Posterior vena cava (tissue), 2 donors: ENCODE measurements at regions not wholly inside any gene's neighbourhood (a gene's known extent, or its start where the extent isn't known, plus 50 kb on each side); places are given as distances from the start of the nearest gene placed in this dataset.
"Not testable (repeated sequence)": the region's sequence is repeated elsewhere in the genome, so short reads cannot be mapped to it uniquely, and the experiment has no call there.

Experiments
- DNase-seq: peaks from one replicate; pipeline ENCODE4 v3.0.0-alpha.2; 2020; ENCODE audit warnings: low spot score
- intact Hi-C, 2 donors: fragments of 100-400 bp; cut with DNase I; formaldehyde crosslinking; loops; one replicate each; pipeline versions ENCODE4 v1.14.1 to v1.14.2; 2022 to 2023
- donor health status: DM: yes; HTN: yes; CAD: no.
- donor health status: DM: yes; HTN: yes; CAD: no.

DNA sequence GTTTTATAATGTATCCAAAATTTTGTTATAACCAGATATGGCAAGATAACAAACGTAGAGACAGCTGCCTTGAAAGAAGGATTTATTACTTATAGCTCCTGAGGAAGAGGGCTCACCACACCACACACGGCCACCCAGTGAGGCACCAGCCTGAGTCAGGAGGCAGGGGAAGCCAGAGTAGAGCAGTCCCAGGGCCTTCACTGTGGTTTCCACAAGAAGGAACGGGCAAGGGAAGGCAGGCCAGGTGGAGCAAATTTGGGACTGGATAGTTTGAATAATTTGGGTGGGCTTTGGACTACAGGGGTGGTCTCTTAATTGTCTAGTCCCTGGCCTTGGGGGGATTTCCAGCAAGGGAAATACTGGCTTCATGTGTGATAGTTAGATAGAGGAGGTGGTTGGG is 72.5 kb downstream of the RRAGC start:
- no peak for DNase-seq
- intact Hi-C loops: no loop called here

DNA sequence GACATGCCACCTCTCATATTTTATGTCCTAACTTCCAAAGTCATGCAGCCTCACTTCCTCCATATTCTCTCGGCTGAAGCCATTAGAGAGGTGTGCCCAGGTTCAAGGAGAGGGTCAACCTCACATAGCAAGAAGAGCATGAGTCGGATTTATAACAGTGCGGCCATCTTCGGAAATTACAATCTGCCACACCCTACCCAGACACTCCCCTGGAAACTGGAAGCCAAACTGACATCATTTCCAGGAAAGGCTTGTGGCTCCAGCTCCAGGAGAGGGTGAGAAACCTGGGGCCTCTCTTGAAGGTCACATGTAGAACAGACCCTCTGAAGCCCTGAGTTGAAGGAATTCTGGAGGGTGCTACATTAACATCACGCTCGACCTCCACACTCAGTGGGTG is 73.5 kb downstream of the RRAGC start:
- DNase-seq: no peak
- intact Hi-C loops: no loop called here

DNA sequence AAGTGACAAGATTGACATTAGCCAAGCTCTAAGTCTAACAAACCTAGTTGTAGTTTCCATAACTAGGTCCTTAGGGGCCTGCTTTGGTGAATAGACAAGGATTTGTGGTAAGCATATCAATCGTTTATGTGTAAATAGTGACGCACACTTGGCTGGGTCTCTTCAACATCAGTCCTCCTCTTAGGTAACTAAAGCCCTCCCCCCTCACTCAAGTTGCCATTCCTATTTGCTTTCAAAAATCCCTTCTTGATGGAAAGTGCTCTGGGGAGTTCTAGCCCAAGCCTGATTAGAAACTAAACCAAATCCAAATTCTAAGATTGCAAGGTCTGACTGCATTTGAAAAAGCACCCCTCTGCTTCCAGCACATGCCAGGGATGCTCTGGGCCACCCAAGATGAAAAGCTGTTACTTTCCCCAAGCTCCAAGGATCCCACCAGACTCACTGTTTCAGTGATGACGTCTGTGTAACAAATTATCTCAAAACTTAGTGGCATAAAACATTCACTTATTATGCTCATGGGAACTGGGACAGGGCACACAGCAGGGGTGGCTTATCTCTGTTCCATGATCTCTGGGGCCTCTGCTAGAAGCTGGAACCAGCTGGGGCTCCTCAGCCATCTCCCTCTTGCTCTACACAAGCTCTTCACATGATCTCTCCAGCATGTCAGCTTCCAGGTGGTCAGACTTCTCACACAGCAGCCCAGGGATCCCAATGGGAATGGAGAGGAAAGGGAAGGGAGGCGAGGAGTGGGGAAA is 74.1 kb downstream of the RRAGC start:
- no peak for DNase-seq
- intact Hi-C loops: no loop called here

DNA sequence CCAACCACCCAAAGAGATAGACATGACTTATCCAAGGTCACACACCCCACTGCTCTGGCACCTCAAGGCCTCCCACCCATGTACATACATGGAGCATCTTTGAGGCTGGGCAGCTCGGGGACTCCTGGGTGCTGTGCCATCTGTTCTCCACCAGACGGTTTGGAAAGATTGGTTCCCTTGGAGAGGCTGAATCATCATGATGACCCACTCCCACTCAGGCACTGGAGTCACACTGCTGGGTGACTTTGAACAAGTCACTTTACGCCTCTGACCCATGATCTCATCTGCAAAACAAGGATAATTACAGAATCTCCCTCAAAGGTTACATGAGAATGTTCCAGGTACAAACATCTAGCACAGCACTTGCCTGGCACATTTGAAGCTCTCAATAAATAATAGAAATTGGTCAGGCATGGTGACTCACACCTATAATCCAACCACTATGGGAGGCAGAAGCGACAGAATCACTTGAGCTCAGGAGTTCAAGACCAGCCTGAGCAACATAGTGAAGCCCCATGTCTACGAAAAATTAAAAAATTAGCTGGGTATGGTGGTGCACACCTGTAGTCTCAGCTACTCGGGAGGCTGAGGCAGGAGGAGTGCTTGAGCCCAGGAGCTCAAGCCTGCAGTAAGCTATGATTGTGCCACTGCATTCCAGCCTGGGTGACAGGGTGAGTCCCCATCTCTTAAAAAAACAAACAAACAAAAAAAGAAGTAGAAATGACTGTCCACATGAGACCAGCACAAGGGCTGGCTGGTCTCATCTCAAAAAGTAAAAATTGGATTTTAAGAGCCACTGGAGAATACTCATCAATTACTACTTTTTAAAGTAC is 74.9 kb downstream of the RRAGC start:
- intact Hi-C loops: no loop called here
- no peak for DNase-seq

DNA sequence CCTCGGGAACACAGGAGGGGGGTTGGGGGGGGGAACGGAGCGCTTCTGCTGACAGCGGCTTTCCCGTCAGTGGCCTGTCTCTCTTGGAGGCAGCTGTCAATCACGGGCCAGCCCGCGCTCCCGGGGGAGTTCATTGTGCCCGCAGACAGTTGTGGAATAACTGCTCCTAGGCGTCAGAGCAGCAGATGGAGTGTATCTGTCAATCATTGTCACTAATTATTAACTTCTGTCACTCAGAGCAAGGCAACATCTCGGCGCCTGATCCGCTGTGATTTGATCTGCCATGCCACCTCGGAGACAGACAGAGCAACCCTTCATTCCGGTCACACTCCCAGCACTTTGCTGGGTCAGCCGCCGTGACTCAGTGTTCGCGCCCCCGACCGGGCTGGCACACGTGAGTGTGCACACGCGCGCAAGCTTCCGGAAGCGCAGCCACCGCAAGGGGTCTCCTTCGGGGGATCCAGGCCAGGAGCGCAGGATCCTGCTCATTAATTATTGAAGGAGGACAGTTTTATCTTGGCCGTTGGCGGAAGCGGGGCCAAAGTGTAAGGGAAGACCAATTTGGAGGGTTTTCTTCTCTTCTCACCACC is 75.8 kb downstream of the RRAGC start:
- DNase-seq: no peak
- intact Hi-C loops: no loop called here

DNA sequence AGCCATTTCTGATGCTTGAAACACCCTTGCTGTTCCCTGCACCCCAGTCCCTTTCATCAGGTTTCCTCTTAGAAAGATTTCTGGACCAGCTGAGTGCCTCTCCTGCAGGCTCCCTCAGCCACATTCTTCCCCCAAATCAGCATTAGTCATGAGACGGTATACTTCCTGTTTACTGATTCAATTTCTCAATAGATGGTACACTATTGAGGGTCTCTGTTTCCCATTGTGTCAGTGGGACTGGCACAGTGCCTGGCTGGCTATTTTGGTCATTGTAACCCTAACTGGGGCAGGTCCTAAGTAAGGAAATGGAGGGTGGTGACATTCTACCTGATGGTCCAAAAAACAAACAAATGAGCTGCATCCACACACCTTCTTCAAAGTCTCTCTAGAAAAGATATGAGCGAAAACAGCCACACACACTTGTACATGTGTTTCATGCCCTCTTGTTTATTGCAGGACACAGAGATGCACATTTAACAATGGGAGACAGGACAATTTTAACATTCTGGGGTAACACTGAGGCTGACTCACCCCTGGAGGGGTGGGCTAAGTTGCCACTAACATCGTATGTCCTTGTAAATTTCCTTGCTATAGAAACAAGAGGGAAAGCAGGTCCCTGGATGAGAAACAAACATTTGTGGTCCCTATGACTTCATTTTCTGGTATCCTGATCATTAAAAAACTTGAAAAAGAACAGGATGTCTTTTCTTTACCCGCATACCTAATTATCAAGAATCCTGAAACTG is 77.5 kb downstream of the RRAGC start:
- intact Hi-C loops: no loop called here
- no peak for DNase-seq

DNA sequence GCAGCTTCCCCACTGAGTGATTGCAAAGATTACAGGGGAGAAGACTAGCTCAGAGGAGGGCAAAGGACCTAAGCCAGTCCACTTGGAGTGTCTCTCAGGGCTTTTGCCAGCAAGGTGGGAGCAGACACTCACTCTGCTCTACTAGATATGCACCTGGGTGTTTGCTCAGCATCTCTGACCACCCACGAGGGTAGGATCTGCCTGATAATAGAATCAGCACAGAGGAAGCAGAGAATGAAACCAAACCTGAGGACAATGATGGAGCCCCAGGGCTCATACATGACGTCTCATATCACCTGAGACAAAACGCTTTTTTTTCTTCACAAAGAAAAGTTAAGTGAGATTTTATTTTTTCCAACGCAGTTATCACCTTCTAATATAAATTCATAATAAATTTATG is 79.4 kb downstream of the RRAGC start:
- intact Hi-C loops: no loop called here
- no peak for DNase-seq

DNA sequence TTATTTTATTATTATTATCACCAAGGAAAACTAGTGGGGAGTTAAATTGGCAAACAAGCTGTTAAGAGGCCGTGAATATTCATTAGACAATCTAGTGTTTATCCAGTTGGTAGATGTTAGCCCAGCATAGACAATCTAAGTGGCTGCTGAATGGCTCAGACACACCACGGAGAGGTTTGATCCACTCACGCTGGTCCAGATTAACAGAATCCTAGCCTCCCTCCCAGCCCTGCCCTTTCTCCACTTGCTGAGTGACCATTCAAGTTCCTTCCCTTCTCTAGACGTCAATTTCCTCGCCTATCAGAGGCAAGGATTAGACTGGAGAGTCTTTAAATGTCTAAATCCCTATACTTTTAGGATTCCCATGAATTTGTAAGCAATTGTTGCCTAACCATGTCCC is 80.1 kb downstream of the RRAGC start:
- DNase-seq: no peak
- intact Hi-C loops: no loop called here

DNA sequence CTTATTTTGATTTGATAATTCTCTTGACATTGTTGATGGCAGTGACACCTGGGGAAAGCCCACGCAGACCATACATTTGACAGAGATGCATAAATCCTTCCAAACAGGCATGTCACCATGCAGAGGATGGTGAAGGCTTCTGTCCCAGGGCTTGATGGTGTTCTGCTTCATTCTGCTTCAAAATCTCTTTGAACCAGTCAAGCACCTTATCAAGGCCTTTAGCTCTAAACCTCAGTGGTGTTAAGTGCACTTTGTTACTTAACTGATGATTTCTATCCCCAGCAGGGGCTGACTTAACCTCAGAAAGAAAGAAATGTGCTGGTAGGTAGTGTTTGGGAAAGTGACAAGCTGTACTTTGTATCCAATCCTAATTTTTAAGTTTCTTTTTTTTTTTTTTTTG is 81.1 kb downstream of the RRAGC start:
- DNase-seq: no peak
- intact Hi-C loops: no loop called here

DNA sequence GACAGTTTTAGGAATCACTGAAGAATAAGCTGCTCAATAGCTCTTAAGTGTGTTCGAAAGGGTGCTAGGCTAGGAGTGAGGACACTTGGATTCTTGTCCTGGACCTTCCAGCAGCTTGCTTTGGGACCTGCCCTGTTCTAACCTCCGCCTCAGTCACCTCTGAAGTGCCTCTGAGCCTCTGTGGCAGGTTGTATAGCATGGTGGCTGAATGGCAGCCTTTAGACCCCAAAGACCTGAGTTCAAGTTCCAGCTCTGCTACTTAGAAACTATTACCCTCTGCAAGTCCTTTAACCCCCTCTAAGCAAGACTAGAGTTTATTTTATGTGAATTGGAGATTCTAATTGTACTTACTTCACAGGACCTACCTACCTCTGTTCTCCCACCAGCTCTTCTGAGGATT is 81.5 kb downstream of the RRAGC start:
- DNase-seq: no peak
- intact Hi-C loops: no loop called here

DNA sequence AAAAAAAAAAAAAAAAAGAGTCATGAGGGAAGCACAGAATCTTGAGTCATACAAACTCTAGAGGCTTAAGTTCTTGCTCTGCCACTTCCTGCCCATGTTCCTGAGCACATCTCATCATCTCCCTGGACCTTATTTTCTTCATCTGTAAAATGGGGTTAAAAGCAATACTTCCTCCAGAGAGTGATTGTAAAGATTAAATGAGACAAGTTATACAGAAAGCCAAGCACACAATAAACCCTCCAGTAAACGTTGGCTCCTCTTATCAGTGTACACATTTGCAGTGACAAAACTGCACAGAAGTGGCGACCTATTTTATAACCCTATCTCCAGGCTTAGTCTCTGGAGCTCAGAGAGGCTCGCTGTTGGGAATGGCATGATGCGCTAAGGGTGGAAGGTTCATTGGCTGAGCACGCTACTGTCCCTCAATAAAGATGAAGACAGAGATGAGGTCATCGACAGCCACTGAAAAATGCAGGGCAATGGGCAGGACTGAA is 82.1 kb downstream of the RRAGC start:
- intact Hi-C loops: no loop called here

DNA sequence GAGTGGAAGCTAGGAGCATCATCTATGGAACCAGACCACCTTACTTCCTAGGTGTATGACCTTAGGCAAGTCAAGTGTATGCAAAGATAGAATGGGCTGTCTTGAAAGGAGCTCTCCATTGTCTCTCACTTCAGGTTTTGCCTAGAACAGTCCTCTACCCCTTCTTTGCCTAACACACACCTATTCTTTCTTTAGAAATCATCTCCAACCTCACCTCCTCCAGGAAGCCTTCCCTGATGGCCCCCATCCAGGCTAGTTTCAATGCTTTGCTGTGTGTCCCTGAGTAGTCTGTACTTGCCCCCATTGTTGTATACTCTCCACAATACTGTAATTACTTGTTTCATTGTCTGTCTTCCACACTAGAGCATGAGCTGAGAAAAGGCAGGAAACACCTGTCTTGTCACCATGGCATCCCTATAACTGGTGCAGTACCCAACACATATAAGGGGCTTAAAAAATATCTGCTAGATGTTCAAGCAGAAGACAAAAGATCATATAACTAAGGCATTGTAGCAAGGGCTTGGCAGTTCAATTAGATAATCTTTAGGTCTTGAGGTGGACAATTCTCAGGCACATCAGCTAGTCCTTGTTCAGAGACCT is 83.0 kb downstream of the RRAGC start:
- DNase-seq: no peak
- intact Hi-C loops: no loop called here

More for the DNA sequence above, 82.1 kb downstream of the RRAGC start:
- DNase-seq: no peak

DNA sequence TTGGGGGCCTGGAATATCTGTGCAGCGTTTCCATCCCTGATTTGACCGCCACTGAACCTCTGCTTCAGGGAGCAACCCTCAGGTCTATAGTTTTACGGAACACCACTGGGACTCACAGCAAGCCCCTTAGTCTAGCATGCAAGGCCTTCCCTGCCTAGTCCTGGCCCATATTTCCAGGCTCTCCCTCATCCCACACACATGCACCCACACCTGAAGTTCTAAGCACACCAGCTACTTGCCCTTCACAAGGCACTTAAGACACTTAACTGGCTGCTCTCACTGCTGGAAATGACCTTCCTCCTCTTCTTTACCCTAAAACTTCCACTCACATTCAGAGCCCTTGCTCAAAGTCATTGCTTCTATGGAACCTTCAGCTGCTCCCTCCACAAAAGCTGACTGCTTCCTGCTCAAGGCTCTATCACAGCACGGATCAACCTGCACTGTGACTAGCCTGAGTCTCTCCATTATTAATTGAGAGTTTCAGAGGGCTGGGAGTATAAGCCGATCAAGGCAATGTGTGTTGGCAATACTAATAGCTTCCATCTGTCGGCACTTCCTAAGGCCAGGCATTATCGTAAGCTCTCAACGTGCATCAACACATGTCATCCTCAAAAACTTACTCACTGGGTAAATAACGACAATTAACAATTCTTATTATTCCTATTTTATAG is 84.3 kb downstream of the RRAGC start:
- no peak for DNase-seq
- intact Hi-C loops: no loop called here

DNA sequence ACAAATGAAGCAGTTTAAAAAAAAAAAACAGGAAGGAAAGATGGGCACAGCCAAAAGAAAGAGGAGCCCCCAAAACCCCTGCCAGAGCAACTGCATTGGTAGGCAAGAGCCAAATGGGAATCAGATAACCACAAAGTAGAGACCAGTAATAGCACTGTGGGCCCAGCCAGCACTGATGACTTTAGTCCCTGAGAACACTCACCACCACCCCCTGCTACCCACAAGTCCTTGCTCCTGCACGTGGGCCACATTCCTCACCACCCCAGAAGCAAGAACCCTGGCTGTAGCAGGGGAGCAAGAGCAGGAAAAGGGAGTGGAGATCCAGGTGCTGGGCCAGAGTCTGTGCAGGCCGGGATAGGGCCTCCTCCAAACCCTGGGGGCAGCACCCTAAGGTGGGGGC is 86.1 kb downstream of the RRAGC start:
- intact Hi-C loops: no loop called here
- DNase-seq: no peak

DNA sequence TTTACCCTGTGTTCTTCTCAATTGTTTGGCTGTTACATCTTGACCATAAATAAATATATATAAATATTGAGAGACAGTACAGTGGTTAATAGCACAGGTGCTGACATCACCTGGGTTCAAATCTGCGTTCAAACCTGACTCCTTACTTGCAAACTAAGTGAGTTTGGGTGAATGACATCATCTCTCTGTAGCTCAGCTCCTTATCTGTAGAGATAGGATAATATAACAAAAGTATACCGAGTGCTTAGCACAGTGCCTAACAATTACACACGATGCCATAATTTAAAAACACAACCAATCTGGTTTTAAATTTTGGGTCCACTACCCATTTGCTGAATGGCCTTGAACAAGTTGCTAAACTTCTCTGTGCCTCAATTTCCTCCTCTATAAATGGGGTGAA is 86.6 kb downstream of the RRAGC start:
- no peak for DNase-seq
- intact Hi-C loops: no loop called here

DNA sequence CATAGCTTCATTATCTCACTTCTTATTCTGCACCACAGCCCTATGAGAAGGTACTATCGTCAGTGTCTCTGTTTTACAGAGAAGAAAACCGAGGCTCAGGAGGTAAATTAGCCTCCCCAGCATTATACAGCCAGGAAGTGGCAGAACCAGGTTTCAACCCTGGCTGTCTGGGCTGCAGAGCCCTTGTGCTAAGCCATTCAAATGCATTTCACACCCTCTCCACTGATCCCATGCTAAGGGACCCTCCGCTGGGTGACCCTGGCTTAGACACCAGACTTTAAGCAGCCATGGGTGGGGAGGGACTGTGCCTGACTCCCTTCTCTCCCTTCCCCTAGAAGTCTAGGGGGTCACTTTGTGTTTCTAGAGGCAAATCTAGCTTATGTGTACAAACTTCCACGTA is 87.5 kb downstream of the RRAGC start:
- no peak for DNase-seq
- intact Hi-C loops: no loop called here

DNA sequence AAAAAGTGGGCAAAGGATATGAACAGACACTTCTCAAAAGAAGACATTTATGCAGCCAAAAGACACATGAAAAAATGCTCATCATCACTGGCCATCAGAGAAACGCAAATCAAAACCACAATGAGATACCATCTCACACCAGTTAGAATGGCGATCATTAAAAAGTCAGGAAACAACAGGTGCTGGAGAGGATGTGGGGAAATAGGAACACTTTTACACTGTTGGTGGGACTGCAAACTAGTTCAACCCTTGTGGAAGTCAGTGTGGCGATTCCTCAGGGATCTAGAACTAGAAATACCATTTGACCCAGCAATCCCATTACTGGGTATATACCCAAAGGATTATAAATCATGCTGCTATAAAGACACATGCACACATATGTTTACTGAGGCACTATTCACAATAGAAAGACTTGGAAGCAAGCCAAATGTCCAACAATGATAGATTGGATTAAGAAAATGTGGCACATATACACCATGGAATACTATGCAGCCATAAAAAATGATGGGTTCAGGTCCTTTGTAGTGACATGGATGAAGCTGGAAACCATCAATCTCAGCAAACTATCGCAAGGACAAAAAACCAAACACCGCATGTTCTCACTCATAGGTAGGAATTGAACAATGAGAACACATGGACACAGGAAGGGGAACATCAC is 88.9 kb downstream of the RRAGC start:
- intact Hi-C loops, DNase-seq: not testable (repeated sequence)

DNA sequence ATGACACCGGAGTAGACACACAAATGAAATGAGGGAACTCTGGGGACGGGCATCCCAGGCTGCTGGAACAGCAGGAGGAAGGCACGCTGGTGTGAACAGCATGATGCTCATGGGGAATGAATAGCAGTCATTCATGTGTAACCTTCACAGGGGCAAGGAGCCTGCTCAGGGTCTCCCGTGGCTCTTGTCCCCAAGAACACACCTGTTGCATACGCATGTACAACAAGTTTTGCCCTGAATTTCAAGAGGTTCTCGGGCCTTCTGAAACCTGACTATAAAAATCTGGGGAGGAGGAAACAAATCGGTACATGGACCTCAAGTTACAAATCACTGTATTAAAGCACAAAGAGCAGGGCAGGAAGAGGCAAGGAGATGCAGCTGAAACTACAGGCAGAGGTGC is 93.4 kb downstream of the RRAGC start:
- no peak for DNase-seq
- intact Hi-C loops: no loop called here
